ENCODE measurements at regions not wholly inside any gene's neighbourhood (a gene's known extent, or its start where the extent isn't known, plus 50 kb on each side); places are given as distances from the start of the nearest gene placed in this dataset.

DNA sequence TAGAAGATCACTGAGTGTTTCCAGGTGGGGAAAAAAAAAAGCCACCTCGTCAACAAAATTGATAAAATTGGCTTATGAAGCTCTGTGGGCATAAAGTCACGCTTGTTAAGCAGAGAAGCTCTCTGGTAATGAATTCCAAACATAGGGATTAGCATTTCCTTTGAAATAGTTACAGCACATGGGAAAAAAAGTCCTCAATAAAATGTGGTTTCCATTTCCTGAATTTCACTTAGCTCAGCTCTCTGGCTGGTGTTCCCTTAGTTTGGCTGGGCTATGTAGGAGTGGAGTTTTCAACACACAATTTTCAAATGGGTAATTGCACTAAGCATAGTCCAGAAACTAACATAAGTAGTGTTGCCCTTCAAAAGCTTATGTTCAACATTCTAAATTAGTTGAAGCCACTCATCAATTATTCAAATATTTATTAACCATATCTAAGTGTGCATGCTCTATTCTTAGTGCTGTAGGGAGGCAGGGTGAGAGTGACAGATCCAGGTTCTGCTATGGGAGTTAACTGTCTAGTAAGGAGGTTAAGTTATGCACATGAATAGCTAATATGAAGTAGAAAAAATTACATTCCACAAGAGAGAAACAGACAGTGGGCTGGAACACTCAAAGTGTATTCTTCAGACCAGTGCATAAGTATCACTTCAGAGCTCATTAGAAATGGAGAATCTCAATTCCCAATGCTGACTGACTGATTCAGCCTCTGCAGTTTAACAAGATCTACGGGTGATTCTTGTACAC is 445.7 kb downstream of the SMARCA1 start:
- no peak for DNase-seq (ENCODE audit: low spot score)

DNA sequence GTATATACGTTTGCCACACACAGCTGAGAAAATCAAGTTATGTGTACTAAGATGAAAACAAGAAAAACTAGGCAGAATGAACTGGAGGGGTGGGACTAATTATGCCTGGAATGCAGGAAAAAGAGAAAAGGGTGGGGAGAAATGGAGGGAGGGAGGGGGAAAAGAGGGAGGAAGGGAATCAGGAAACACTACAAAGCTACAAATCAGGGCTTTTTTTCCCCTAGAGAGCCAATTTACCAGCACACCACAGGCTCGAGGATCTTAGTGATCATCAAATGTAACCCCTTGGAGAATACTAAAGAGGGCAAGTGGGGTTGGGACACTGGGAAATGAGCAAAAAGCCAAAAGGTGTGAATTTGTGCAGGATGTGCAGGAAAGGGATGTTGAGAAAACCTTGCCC is 451.9 kb downstream of the SMARCA1 start:
- DNase-seq (ENCODE audit: low spot score) = no peak

DNA sequence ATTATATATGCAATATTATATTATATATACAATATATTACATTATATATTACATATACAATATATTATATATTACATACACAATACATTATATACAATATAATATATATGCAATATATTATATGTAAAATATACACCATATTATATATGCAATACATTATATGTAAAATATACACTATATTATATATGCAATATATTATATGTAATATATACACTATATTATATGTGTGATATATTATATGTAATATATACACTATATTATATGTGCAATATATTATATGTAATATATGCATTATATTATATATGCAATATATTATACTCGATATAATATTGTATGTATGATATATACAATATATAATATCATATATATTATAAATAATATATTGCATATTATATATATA is 457.4 kb downstream of the SMARCA1 start:
- no peak for DNase-seq (ENCODE audit: low spot score)

DNA sequence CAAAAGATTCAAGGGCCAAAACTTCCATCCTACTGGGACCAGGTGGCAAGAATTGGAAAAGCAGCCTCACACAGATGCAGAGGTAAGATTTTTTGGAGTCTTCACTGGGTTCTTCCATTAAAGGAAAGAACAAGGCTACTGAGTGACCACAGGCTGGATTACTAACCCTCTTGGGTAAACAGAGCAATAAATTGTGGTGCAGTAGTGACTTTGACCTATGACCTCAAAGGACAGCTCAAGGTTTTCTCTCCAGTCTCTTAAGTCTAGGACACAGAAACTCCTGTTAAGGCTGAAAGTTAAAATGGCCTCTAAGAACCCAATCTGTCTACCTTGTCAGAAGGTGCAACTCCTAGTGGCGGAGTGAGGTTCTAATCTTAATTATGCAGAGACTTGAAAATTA is 464.9 kb downstream of the SMARCA1 start:
- no peak for DNase-seq (ENCODE audit: low spot score)

DNA sequence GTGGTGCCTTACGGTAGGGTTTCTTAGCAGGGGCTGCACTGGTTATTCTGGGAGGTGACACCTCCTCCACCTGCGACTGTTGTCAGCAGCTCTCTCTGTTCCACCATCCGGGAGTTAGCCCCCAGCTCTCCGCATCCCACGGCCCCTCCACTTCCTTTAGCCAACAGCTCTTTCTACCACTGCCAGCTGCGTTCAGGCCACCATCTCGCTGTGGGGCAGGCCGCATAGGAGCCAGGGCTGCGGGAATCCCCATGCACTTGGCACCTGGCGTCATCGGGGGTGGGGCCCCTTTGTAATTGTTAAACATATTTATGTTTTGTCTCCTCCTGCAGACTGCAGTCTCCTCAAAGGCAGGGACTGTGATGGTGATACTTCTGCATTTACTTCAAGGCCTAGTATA is 480.2 kb downstream of the SMARCA1 start:
- DNase-seq (ENCODE audit: low spot score) = no peak

DNA sequence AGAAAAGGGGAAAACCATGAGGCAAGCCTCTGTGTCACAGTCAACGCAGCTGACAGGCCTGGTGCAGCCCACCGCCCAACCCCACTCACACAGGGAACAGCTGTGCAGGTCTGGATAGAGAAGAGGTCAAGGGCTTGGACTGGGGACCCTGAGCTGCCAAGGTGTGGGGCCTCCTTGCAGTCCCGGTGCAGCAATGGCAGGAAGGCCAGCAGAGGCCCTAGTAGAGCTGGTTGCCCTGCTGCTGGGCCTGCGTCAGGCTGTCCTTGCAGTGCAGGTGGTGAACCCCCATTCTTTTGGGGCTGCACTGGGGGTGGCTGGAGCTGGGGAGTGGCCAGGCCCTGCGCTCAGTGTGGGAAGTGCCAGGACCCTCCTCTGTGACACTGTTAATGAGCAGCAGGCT is 482.0 kb downstream of the SMARCA1 start:
- no peak for DNase-seq (ENCODE audit: low spot score)

DNA sequence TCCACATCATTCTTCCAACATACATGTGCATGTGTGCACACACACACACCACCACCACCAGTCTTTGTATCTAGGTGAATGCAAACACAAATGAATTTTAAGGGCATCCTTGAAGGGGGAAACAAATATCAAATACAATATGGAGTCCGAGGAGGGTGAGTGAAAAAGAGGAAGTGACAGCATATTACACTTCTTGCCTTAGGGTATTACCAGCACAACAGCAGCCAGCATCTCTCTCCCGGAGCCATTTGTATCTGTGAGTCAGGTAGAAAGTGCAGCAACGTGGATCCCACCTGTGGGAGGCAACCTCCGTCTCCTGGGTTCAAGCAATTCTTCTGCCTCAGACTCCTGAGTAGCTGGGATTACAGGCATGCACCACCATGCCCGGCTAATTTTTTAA is 483.2 kb downstream of the SMARCA1 start:
- DNase-seq (ENCODE audit: low spot score) = no peak

DNA sequence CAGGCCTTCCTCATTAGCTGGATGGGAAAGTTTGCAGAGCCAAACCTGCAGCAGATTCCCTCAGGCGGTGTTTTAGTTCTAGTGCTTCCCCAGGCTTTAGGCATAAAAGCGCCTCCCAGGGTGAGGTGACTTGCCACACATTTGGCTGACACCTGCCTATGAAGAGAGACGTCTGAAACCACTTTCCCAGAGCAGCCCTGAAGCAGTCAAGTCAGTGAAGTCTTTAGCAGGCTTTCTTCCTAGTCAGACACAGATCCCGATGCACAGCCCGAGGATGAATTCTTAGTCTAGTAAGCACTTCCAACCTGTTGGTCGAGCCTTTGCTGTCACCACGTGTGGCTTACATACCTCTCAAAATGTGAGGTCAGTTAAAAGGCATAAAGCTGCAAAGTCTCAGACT is 484.1 kb downstream of the SMARCA1 start:
- no peak for DNase-seq (ENCODE audit: low spot score)

DNA sequence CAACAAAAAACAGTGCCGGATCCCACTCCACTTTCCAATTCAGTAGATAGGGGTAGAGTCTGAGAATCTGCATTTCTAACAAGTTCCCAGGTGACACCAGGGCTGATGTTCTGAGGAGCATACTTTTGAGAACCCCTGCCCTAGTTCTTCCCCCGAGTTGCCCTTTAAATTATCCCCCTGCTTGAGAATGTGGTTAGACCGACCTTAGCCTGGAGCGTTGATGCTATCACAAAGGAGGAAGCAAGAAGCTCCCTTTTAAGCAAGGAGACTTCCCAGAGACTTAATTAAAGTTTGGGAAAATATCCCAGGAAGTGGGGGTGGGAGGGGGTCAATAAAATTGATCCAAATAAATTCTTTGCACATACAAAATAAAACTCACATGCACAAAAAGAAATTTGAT is 485.9 kb downstream of the SMARCA1 start:
- no peak for DNase-seq (ENCODE audit: low spot score)

DNA sequence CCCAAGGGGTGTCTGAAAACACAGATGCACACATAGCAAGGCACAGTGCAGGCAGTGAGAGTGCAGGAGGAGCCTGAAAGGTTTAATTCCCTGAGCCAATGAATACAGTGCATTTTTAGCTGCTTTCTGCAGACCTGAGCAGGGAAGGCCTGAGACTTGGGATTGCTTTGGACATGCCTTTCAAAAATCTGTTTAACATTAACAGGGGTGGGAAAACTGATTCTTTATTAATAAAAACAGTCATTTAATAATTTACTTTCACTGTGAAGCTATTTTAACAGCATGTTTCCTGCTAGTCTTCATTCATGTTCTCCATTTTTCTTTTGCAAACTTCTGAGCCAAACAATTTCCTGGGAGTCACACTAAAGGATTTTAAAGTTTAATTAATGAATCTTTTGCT is 488.1 kb downstream of the SMARCA1 start:
- no peak for DNase-seq (ENCODE audit: low spot score)

DNA sequence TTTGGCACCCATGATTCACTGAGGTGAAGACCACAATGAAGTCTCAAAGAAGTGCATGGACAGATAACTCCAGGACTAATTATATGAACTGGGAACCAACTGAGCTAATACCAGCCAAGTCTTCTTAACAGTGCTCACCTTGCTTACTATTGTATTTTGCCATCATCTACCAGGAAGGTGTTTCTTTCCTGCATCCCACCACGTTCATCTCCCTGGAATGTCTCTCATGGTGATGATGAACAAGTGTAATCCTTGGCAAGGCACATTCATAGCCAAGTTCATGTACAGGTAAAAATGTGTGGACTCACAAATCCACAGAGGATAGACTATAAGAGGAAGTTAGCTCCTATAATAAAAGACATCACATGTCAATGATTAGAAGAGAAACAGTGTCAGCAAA is 489.1 kb downstream of the SMARCA1 start:
- no peak for DNase-seq (ENCODE audit: low spot score)

DNA sequence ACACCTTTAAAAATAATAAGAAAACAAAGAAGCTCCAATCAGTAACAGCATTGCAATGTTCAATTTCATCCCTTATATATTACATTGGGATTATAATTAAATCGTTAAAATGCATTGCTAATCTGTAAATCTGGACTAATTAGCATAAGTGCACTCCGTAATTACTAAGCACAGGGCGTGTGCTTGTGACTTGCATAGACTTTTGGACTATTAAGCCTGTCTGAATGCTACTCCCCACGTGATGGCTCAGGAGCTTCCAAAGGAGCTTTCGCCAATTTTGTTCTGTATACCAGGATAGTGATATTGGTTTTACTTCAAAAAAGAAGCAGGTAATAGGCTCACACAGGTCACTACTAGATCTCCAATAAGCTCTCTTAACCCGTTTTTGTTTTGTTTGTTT is 497.1 kb downstream of the SMARCA1 start:
- DNase-seq (ENCODE audit: low spot score) = no peak

DNA sequence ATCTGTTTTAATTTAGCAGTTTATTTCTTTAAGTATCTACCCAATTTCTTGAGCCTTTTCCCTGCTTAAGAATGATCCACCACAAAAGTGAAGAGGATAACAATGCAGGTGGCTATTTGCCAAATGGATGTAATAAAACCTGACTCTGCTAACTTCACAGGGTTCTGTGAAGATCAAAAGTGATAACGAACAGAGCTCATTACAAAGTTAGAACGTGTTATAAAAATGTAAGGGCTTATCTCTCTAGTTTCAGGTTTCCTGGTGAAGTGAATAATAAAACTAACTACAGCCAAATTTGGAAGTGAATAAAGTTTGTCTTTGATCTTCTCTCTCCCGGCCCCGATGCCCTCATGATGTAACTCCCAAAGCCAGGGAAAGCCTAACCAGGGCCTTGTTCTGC is 497.9 kb downstream of the SMARCA1 start:
- no peak for DNase-seq (ENCODE audit: low spot score)

DNA sequence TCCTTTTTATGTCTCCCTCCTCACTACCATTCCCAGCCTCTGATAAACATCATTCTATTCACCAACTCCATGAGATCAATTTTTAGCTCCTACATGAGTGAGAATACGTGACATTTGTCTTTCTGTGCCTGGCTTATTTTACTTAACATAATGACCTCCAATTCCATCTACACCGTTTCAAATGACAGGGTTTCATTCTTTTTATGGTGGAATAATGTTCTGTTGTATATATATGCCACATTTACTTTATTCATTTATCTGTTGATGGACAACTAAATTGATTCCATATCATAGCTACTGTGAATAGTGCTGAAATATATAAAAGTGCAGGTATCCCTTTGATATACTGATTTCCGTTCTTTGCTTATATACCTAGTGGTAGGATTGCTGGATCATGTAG is 503.9 kb downstream of the SMARCA1 start:
- DNase-seq (ENCODE audit: low spot score) = no peak

DNA sequence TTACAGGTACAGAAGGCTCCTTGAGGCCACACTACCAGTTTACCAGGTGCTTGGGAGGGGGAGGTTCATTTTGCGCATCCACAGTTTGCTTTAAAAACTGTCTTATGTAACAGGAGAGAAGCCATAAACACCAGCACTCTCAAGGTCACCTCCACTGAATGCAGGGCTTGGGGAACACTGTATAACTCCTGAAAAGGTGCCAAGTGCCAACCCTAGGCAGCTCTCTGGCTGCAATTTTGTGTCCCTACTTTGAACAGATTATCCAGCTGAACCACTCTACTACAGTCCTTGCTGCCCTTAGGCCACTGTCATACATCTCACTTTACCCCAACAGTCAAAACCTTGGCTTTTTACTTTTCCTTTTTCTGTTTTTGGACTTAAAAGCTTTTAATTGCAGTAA is 507.9 kb downstream of the SMARCA1 start:
- DNase-seq (ENCODE audit: low spot score) = no peak

DNA sequence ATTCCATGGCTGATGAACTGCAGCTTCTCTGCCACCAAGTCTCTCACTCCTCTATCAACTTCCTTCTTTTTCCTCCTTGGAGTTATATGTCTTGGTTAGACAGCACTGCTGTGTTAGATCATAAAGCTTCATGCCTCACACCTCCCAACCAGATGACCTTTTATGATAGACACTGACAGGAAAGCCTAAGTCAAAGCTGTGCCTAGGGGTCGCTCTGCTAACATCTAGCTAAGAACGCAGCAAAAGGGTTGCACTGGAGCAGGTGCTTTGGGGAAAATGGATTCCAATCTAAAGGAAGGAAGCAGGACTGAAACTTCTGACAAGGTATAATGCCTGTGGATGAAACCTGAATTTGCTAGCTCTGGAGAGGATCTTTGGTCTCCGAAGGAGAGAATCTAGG is 509.7 kb downstream of the SMARCA1 start:
- DNase-seq (ENCODE audit: low spot score) = no peak

DNA sequence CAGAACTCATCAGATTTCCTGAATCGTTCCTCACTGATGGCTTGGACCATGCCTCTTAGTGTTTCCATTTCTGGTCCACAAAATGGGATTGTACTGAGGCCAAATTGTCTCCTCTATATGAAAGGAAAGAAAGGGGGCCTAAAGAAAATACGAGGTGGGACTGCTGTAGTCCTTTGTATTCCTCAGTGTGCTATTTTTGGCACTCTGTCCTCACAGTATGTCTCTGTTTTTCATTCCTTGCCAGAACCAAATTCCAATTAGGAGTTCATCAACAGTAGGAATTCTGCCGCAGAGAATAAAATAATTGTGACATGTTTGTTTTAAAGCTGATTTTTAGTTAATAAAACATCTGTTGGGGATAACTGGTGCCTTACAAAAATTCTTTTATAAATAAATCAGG is 515.7 kb downstream of the SMARCA1 start:
- DNase-seq (ENCODE audit: low spot score) = no peak

DNA sequence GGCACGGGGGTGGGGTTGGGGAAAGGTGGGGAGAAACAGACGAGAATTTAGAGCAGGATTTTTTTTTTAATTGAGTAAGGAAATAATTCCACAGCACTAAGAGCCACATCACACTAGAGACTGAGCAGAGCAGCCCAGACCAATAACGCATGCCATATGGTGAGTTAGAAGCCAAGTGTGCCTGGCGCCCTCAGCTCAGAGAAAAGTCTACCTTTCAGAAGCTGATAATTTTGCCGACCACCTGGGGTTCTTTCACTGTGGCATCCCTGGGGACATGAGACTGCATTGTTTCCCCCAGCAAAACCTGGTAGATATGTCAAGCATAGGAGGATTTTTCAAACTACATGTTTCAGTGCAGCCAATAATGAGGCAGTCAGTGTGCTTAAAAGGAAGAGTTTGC is 516.8 kb downstream of the SMARCA1 start:
- DNase-seq (ENCODE audit: low spot score) = no peak

DNA sequence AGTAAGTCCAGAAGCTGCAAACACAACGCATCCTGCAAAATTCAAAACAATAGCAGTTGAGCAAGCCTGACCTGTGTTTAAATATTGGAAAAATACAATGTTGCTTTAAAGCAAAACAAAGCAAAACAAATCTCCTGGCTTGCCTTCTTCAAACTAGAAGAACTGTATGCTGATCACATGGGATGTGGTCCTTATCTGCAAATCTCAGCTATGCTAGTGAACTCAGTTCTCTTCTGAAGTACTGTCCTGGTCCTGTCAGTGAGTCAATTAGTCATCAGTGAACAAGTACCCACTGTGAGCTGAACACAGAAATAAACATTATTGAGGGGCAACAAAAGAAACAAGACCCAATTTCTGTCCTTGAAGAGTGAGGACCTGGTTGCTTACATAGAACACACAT is 522.5 kb downstream of the SMARCA1 start:
- no peak for DNase-seq (ENCODE audit: low spot score)

DNA sequence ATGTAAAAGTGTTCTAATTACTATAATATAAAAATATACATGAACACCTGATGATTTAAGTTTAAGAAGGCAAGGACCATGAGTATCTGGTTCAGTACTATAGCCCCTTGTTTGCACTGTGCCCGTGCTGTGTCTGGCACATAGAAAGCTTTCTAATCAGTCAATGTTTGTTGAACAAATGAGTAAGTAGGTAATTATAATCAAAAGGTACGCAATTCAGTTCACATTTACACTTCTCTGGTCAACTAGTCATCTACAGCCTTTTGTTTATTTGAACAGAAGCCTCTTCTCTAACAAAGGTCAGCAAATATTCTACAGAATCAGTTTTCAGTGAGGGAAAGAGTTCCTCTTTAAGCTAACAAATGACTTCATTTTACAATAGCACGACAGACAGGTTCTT is 523.3 kb downstream of the SMARCA1 start:
- no peak for DNase-seq (ENCODE audit: low spot score)

DNA sequence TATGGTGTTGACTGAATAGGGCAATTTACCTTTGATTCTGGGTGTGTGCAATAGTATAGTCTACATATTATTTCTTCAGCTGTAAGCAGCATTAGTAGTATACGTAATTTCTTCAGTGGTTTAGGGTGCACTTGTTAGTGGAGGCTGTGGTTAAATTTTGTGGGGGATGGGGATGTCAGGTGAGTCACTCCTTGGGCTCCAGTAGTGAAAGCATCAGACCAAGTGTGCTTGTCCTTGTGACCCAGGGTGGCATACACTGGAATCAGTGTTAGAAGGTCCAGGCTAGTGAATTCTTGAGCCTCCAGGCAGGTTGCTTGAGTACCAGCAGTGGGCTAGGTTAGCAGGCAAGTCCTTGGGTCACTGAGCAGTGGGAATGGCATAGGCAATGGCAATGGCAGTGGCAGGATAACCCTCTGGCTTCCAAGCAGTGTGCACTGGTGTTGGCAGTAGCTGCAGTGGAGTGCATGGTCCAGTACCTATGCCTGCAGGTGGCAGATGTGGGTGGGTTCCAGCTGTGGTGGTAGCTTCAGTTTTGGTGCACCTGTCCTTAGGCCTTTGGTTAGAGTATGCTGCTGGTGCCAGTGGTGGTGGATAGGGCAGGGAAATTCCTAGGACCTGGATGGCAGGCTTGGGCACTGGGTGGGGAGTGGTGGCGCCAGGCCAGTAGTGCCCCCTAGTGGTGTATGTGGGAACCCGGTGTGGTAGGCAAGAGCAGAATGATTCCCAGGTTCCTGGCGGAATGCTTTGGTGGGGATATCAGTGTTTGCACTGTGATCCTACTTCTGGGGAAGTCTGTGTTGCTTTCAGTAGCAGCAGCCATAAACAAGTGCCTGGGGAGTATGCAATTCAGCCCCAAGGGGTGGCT is 531.0 kb downstream of the SMARCA1 start:
- no peak for DNase-seq (ENCODE audit: low spot score)

DNA sequence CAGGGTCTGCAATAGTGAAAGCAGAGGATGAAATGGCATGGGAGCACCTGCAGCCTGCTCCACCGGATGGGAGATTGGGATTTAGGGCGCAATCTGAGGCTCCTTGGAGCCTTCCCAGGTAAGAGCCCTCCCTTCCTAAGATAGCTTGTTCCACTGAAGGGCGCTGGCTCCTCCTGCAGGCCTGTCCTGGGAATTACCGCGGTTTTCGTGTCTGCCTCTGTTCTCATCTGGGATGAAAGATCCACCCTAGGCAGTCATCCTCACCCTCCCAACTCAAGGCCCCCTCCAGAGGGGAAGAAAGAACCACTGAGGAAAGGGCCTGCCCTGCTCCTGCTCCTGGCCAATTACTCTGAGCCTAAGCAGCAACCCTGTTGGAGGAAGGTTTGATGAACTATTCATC is 547.5 kb downstream of the SMARCA1 start:
- DNase-seq (ENCODE audit: low spot score) = no peak

DNA sequence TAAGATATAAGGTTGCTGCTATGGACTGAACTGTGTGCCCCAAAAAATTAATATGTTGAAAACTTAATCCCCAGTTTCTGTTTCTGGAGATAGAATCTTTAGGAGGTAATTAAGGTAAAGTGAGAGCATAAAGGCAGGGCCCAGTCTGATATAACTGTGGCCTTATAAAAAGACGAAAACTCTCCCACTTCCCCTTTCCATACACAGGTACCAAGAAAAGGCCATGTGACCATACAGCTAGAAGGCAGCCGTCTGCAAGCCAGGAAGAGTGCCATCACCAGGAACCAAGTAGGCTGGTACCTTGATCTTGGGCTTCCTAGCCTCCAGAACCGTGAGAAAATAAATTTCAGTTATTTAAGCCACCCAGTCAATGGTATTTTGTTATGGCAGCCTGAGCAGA is 550.3 kb downstream of the SMARCA1 start:
- no peak for DNase-seq (ENCODE audit: low spot score)

DNA sequence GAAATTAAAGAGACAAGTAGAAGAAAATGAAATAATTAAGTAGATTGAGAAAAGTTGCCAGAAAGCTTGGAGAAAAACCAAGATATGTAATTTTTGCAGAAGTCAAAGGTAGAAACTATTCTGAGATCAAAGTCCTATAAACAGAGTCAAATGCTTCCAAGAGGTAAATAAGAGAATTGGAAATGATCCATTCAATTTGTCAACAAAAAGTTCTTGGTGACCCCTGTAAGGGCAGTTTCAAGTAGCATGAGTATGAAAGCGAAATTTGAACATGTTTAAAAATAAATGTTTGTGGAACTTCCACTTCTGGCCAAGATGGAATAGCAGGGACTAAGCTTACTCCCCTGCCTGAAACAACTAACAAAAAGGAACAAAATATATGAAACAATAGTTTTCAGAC is 562.0 kb downstream of the SMARCA1 start:
- DNase-seq (ENCODE audit: low spot score) = no peak

Data from hematopoietic multipotent progenitor cell treated with erythropoietin and hydrocortisone succinate and interleukin-3 and kit ligand, for 15 days (in vitro differentiated cells).